Pancreas (tissue), 10 donors: ENCODE measurements at regions not wholly inside any gene's neighbourhood (a gene's known extent, or its start where the extent isn't known, plus 50 kb on each side); places are given as distances from the start of the nearest gene placed in this dataset.

Experiments used
- ATAC-seq, 4 donors: fragments of 200-7000 bp; cut with Tn5 transposase; one replicate each; pipeline versions ENCODE4 v1.8.0 to v1.9.1; 2020; ENCODE audit warnings: mild to moderate bottlenecking in 4 of 4, moderate library complexity in 4 of 4
- DNase-seq, 6 donors: peaks; one replicate each; pipeline ENCODE4 v3.0.0-alpha.2; 2020
- FAIRE-seq: peaks from 2 replicates; lab custom pipeline; 2012; peaks lifted over from hg19 to GRCh38; lab: Jason Lieb, UNC
- H3K27ac ChIP-seq, 4 donors: fragments of 200-600 bp; sonication (generic); 1 replicate in 3 of 4; 2 replicates in 1 of 4; pipeline versions ENCODE4 v1.5.0 to v1.8.0; 2020
- H3K27me3 ChIP-seq, 4 donors: fragments of 200-600 bp; one replicate each; pipeline ENCODE4 v1.8.0; 2021
- H3K36me3 ChIP-seq, 3 donors: fragments of 200-600 bp; sonication (generic) in 1 of 3; one replicate each; pipeline versions ENCODE4 v1.5.0 to v1.8.0; 2020 to 2021
- H3K4me1 ChIP-seq, 3 donors: fragments of 200-600 bp; one replicate each; pipeline ENCODE4 v1.8.0; 2021
- H3K4me3 ChIP-seq, 4 donors: fragments of 200-600 bp; sonication (generic) in 2 of 4; one replicate each; pipeline versions ENCODE4 v1.5.0 to v1.8.0; 2020 to 2021
- H3K9me3 ChIP-seq, 4 donors: fragments of 200-600 bp; one replicate each; pipeline ENCODE4 v1.8.0; 2021
- CTCF ChIP-seq, 4 donors: fragments of 200-600 bp; sonication (generic) in 3 of 4; IDR thresholded peaks; one replicate each; pipeline versions ENCODE4 v1.5.0 to v1.8.0; 2021; ENCODE audit warnings: antibody characterized with exemption in 4 of 4
- WGBS, 2 donors: extraction: QIAGEN DNeasy Blood & Tissue Kit; methylation state at CpG; one replicate each; pipeline ENCODE4 v1.1.7; 2013; 5-methylcytosine and 5-hydroxymethylcytosine counted together
- intact Hi-C, 3 donors: fragments of 100-400 bp; cut with DNase I; formaldehyde crosslinking; loops; one replicate each; pipeline versions ENCODE4 v1.11.1 to v1.14.2; 2022
- donor health status: healthy with polysubstance abuse.
- donor health status: DM: no; HTN: no; CAD: no; lungs with moderate emphysema.
- donor health status: DM: no; HTN: no; CAD: no.
- donor health status: control.
- donor health status: control.
- donor health status: Bipolar disorder and iron deficiency.
- donor health status: DM: yes; HTN: yes; CAD: no.
- donor health status: DM: no; HTN: no; CAD: no.
- donor health status: DM: no; HTN: no; CAD: no.
- donor health status: DM: yes; HTN: yes; CAD: no.

- 72 to 93% methylated on average over 1 of the region's 1 CpG for WGBS, 2 donors
- intact Hi-C loops: no loop called here
- no peaks in the 10 kb centered on the region for H3K4me1 ChIP-seq
- ATAC-seq: no peak
- DNase-seq: no peak
- no peak for TF ChIP-seq CTCF (IDR thresholded peaks at IDR 0.05)
- no peaks in the 10 kb centered on the region for H3K27me3 ChIP-seq
- no peak overlapping the region for H3K4me3 ChIP-seq
- no peaks in the 10 kb centered on the region for H3K9me3 ChIP-seq
- no peak for FAIRE-seq
- H3K36me3 ChIP-seq: no peaks in the 10 kb centered on the region
- no peak overlapping the region for H3K27ac ChIP-seq
Measured at GRCh38 chr3:40672861-40673260, 148.1 kb downstream of the ZNF621 start.

GRCh38 chr3:40677321-40677720 lies 152.6 kb downstream of the ZNF621 start:
- Histone ChIP-seq H3K9me3 (no peaks in the 10 kb centered on the region), H3K27me3 (no peaks in the 10 kb centered on the region), H3K4me1 (no peaks in the 10 kb centered on the region), H3K36me3 (no peaks in the 10 kb centered on the region), H3K27ac (no peak overlapping the region), H3K4me3 (no peak overlapping the region)
- ATAC-seq (no peak), DNase-seq (no peak), FAIRE-seq (no peak)
- WGBS, 2 donors: 65 to 73% methylated on average over 3 of the region's 3 CpGs
- intact Hi-C loops: no loop called here
- no peak for TF ChIP-seq CTCF (IDR thresholded peaks at IDR 0.05)

- H3K36me3 ChIP-seq: no peaks in the 10 kb centered on the region
- WGBS, 2 donors: 87 to 94% methylated on average over 3 of the region's 3 CpGs
- FAIRE-seq: no peak
- H3K4me1 ChIP-seq: no peaks in the 10 kb centered on the region
- no peak for ATAC-seq
- H3K4me3 ChIP-seq: no peak overlapping the region
- no peak for DNase-seq
- H3K27me3 ChIP-seq: no peaks in the 10 kb centered on the region
- H3K27ac ChIP-seq: no peak overlapping the region
- intact Hi-C loops: no loop called here
- no peak for TF ChIP-seq CTCF (IDR thresholded peaks at IDR 0.05)
- H3K9me3 ChIP-seq: no peaks in the 10 kb centered on the region
Measured at GRCh38 chr3:40677749-40678148, 153.0 kb downstream of the ZNF621 start.

- FAIRE-seq (no peak), ATAC-seq (no peak), DNase-seq (no peak)
- TF ChIP-seq CTCF (IDR thresholded peaks at IDR 0.05): no peak
- no peaks in the 10 kb centered on the region for H3K27me3 ChIP-seq
- WGBS, 2 donors: 85 to 87% methylated on average over 4 of the region's 4 CpGs
- H3K4me1 ChIP-seq: no peaks in the 10 kb centered on the region
- no peaks in the 10 kb centered on the region for H3K9me3 ChIP-seq
- no peak overlapping the region for H3K27ac ChIP-seq
- no peaks in the 10 kb centered on the region for H3K36me3 ChIP-seq
- intact Hi-C loops: no loop called here
- no peak overlapping the region for H3K4me3 ChIP-seq
Measured at GRCh38 chr3:40679290-40679689, 154.5 kb downstream of the ZNF621 start.

GRCh38 chr3:40680685-40681657 lies 156.2 kb downstream of the ZNF621 start:
- H3K27ac ChIP-seq: no peak overlapping the region
- ATAC-seq (no peak), FAIRE-seq (no peak), DNase-seq (no peak)
- WGBS, 2 donors: 69 to 72% methylated on average over 3 of the region's 3 CpGs
- no peak overlapping the region for H3K4me3 ChIP-seq
- no peaks in the 10 kb centered on the region for H3K4me1 ChIP-seq
- no peaks in the 10 kb centered on the region for H3K9me3 ChIP-seq
- no peaks in the 10 kb centered on the region for H3K36me3 ChIP-seq
- H3K27me3 ChIP-seq: no peaks in the 10 kb centered on the region
- intact Hi-C loops: no loop called here
- no peak for TF ChIP-seq CTCF (IDR thresholded peaks at IDR 0.05)
